Liver (tissue), 7 donors: ENCODE measurements at regions not wholly inside any gene's neighbourhood (a gene's known extent, or its start where the extent isn't known, plus 50 kb on each side); places are given as distances from the start of the nearest gene placed in this dataset.
A peak's percentile ranks its signal among the peaks of the same experiment; 100 is the strongest.

ENCODE experiments used
- DNase-seq: peaks from one replicate; pipeline ENCODE4 v3.0.0-alpha.2; 2017; ENCODE audit warnings: low spot score
- H3K27ac ChIP-seq, 2 donors: one replicate each; pipeline ENCODE4 v1.7.0; 2013; ENCODE audit warnings: inconsistent platforms in 2 of 2, low read length in 2 of 2, control low read depth in 1 of 2, low read depth in 1 of 2, mild to moderate bottlenecking in 1 of 2
- H3K27me3 ChIP-seq, 4 donors: one replicate each; pipeline versions ENCODE4 v1.6.1 to v1.7.0; 2013; ENCODE audit warnings: low read length in 3 of 4, inconsistent platforms in 1 of 4, mild to moderate bottlenecking in 1 of 4, moderate library complexity in 1 of 4; ENCODE audit not compliant: control insufficient read depth in 4 of 4, insufficient read depth in 4 of 4
- H3K36me3 ChIP-seq, 4 donors: one replicate each; pipeline versions ENCODE4 v1.6.1 to v1.7.0; 2013; ENCODE audit warnings: low read length in 3 of 4, mild to moderate bottlenecking in 3 of 4, low read depth in 1 of 4, moderate library complexity in 1 of 4; ENCODE audit not compliant: control insufficient read depth in 4 of 4, insufficient read depth in 3 of 4
- H3K4me1 ChIP-seq, 4 donors: one replicate each; pipeline versions ENCODE4 v1.6.1 to v1.7.0; 2013; ENCODE audit warnings: low read length in 3 of 4, mild to moderate bottlenecking in 3 of 4, moderate library complexity in 1 of 4; ENCODE audit not compliant: control insufficient read depth in 4 of 4, insufficient read depth in 4 of 4
- H3K4me3 ChIP-seq, 3 donors: one replicate each; pipeline versions ENCODE4 v1.6.1 to v1.7.0; 2013; ENCODE audit warnings: low read length in 3 of 3, control low read depth in 1 of 3, low read depth in 1 of 3, mild to moderate bottlenecking in 1 of 3
- H3K9ac ChIP-seq, 2 donors: one replicate each; pipeline ENCODE4 v1.7.0; 2013; ENCODE audit warnings: low read length in 2 of 2, mild to moderate bottlenecking in 2 of 2, moderate library complexity in 2 of 2, control low read depth in 1 of 2, low read depth in 1 of 2
- H3K9me3 ChIP-seq, 4 donors: one replicate each; pipeline versions ENCODE4 v1.6.1 to v1.7.0; 2013; ENCODE audit warnings: low read length in 3 of 4; ENCODE audit not compliant: control insufficient read depth in 4 of 4
- ATF3 ChIP-seq: IDR thresholded peaks from 2 replicates; pipeline ENCODE4 v1.6.1; 2016; ENCODE audit warnings: antibody characterized with exemption
- EGR1 ChIP-seq, 2 donors: IDR thresholded peaks; 2 replicates each; pipeline ENCODE4 v1.6.1; 2016 to 2018; ENCODE audit warnings: antibody characterized with exemption in 2 of 2, low read depth in 2 of 2
- HNF4A ChIP-seq, 2 donors: conservative IDR thresholded peaks; 2 replicates each; pipeline ENCODE4 v1.6.1; 2016; ENCODE audit warnings: antibody characterized with exemption in 2 of 2, mild to moderate bottlenecking in 2 of 2
- HNF4G ChIP-seq: IDR thresholded peaks from 2 replicates; pipeline ENCODE4 v1.6.1; 2016; ENCODE audit warnings: antibody characterized with exemption
- JUND ChIP-seq, 2 donors: IDR thresholded peaks; 2 replicates each; pipeline ENCODE4 v1.6.1; 2016; ENCODE audit warnings: antibody characterized with exemption in 2 of 2
- NR2F2 ChIP-seq: IDR thresholded peaks from 2 replicates; pipeline ENCODE4 v1.6.1; 2016; ENCODE audit warnings: antibody characterized with exemption
- RAD21 ChIP-seq, 2 donors: IDR thresholded peaks; 2 replicates each; pipeline ENCODE4 v1.6.1; 2016; ENCODE audit warnings: antibody characterized with exemption in 2 of 2, mild to moderate bottlenecking in 2 of 2
- REST ChIP-seq: IDR thresholded peaks from 2 replicates; pipeline ENCODE4 v1.6.1; 2016; ENCODE audit warnings: antibody characterized with exemption, mild to moderate bottlenecking
- RXRA ChIP-seq, 2 donors: IDR thresholded peaks; 2 replicates each; pipeline ENCODE4 v1.6.1; 2017 to 2018; ENCODE audit warnings: antibody characterized with exemption in 2 of 2, mild to moderate bottlenecking in 1 of 2
- SP1 ChIP-seq: IDR thresholded peaks from 2 replicates; pipeline ENCODE4 v1.6.1; 2018; ENCODE audit warnings: antibody characterized with exemption, mild to moderate bottlenecking
- TAF1 ChIP-seq: conservative IDR thresholded peaks from 2 replicates; pipeline ENCODE4 v1.6.1; 2016; ENCODE audit warnings: antibody characterized with exemption, mild to moderate bottlenecking
- YY1 ChIP-seq: IDR thresholded peaks from 2 replicates; pipeline ENCODE4 v1.6.1; 2016; ENCODE audit warnings: antibody characterized with exemption, mild to moderate bottlenecking
- WGBS: extraction: QIAGEN DNeasy Blood & Tissue Kit; methylation state at CpG from one replicate; pipeline ENCODE4 v1.1.7; 2013; 5-methylcytosine and 5-hydroxymethylcytosine counted together
- TF ChIP-seq, protein P1 (sequence below): IDR thresholded peaks from 2 replicates; pipeline ENCODE4 v1.6.1; 2016; ENCODE audit warnings: antibody characterized with exemption
- donor health status: healthy.
- donor health status: healthy.
- donor health status: healthy.
- donor health status: healthy.

- no peaks in the 10 kb centered on the region for H3K36me3 ChIP-seq
- peak overlapping the region; percentile 76 to 89 for H3K27ac ChIP-seq
- H3K27me3 ChIP-seq, result no peaks in the 10 kb centered on the region
- H3K4me1 ChIP-seq, result peaks cover 25 to 47% (median 39%) of the 10 kb centered on the region in 4 donors
- no peak for DNase-seq
- no peak overlapping the region for H3K9ac ChIP-seq
- H3K9me3 ChIP-seq, result no peaks in the 10 kb centered on the region
- TF ChIP-seq ATF3 (no peak), HNF4G (no peak), TAF1 (no peak), RXRA (IDR thresholded peaks at IDR 0.05) (no peak), NR2F2 (no peak), REST (no peak)
- no peak overlapping the region for H3K4me3 ChIP-seq
- WGBS, result 81% methylated on average over 6 of the region's 6 CpGs
These were observed 74.8 kb upstream of the POMGNT2 start for GRCh38 chr3:43180694-43181093.

- H3K36me3 ChIP-seq, result no peaks in the 10 kb centered on the region
- 19% methylated on average over 4 of the region's 4 CpGs for WGBS
- H3K9ac ChIP-seq, result no peak overlapping the region
- H3K9me3 ChIP-seq, result no peaks in the 10 kb centered on the region
- peaks cover 25 to 47% (median 39%) of the 10 kb centered on the region in 4 donors for H3K4me1 ChIP-seq
- TF ChIP-seq, protein P1, sequence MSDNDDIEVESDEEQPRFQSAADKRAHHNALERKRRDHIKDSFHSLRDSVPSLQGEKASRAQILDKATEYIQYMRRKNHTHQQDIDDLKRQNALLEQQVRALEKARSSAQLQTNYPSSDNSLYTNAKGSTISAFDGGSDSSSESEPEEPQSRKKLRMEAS, result peak; percentile 34
- TF ChIP-seq EGR1 (IDR thresholded peaks at IDR 0.05; ENCODE audit: low read depth in 2 of 2), result peak in 1 of 2 donors; percentile 28
- TF ChIP-seq JUND (IDR thresholded peaks at IDR 0.05), result peak in 1 of 2 donors; percentile 24
- TF ChIP-seq YY1, result no peak
- TF ChIP-seq NR2F2, result peak; percentile 81
- TF ChIP-seq SP1, result peak; percentile 31
- peak; percentile 50 to 80 for TF ChIP-seq RXRA (IDR thresholded peaks at IDR 0.05)
- no peak for TF ChIP-seq ATF3
- peak; percentile 7 to 31 for TF ChIP-seq RAD21 (IDR thresholded peaks at IDR 0.05)
- TF ChIP-seq REST, result no peak
- peak; percentile 34 to 52 for TF ChIP-seq HNF4A (conservative IDR thresholded peaks at IDR 0.05)
- TF ChIP-seq HNF4G, result no peak
- no peak overlapping the region for H3K4me3 ChIP-seq
- no peaks in the 10 kb centered on the region for H3K27me3 ChIP-seq
- peak overlapping the region; percentile 76 to 89 for H3K27ac ChIP-seq
- no peak for DNase-seq
These were observed 74.1 kb upstream of the POMGNT2 start for GRCh38 chr3:43180027-43180426.
